HEK293 (cell line): ENCODE measurements at regions not wholly inside any gene's neighbourhood (a gene's known extent, or its start where the extent isn't known, plus 50 kb on each side); places are given as distances from the start of the nearest gene placed in this dataset.

Source experiments
- CTCF ChIA-PET: fragments of 350-600 bp; formaldehyde crosslinking; extraction: SDS; loops from one replicate; lab custom pipeline; 2021; ENCODE audit warnings: antibody characterized with exemption; lab: Yijun Ruan, JAX
- POLR2A ChIA-PET: fragments of 300-600 bp; formaldehyde crosslinking; extraction: SDS; loops from one replicate; lab custom pipeline; 2020; ENCODE audit warnings: antibody characterized with exemption, inconsistent platforms; lab: Yijun Ruan, JAX
- H3K27ac ChIP-seq: fragments of 200-500 bp; sonication (Bioruptor generic); 2 replicates; pipeline ENCODE4 v1.5.1; 2014; ENCODE audit warnings: low read depth, low read length, control low read depth, inconsistent platforms; ENCODE audit errors: extremely low read depth
- H3K36me3 ChIP-seq, 2 experiments: fragments of 200-500 bp in 1 of 2; sonication (Bioruptor generic) in 1 of 2; 1 replicate in 1 of 2; 2 replicates in 1 of 2; pipeline ENCODE4 v1.5.1; 2014 to 2017; ENCODE audit warnings: inconsistent platforms in 2 of 2, low read length in 2 of 2; ENCODE audit not compliant: control insufficient read depth in 2 of 2, insufficient read depth in 1 of 2
- H3K4me1 ChIP-seq: fragments of 200-500 bp; sonication (Bioruptor generic); 2 replicates; pipeline ENCODE4 v1.5.1; 2014; ENCODE audit warnings: mild to moderate bottlenecking, low read length, inconsistent platforms; ENCODE audit not compliant: control insufficient read depth, insufficient read depth
- H3K4me3 ChIP-seq: 2 replicates; pipeline ENCODE4 v1.5.1; 2011; ENCODE audit warnings: low read depth, mild to moderate bottlenecking, control low read depth, low read length, moderate library complexity
- H3K9me3 ChIP-seq: fragments of 200-500 bp; sonication (Bioruptor generic); 2 replicates; pipeline ENCODE4 v1.5.1; 2014; ENCODE audit warnings: low read depth, low read length, inconsistent platforms; ENCODE audit not compliant: control insufficient read depth, insufficient read depth
- GLIS2 ChIP-seq: fragments of 450-650 bp; formaldehyde crosslinking; IDR thresholded peaks from 2 replicates; pipeline ENCODE4 v1.5.1; 2016; ENCODE audit warnings: missing biosample characterization, missing genetic modification characterization
- KLF8 ChIP-seq: fragments of 450-650 bp; formaldehyde crosslinking; IDR thresholded peaks from 2 replicates; pipeline ENCODE4 v1.5.1; 2016; ENCODE audit warnings: missing biosample characterization, missing genetic modification characterization
- KLF9 ChIP-seq: fragments of 450-650 bp; formaldehyde crosslinking; IDR thresholded peaks from 2 replicates; pipeline ENCODE4 v1.5.1; 2016; ENCODE audit warnings: missing biosample characterization, missing genetic modification characterization, low read depth
- MZF1 ChIP-seq: fragments of 450-650 bp; formaldehyde crosslinking; IDR thresholded peaks from 2 replicates; pipeline ENCODE4 v1.5.1; 2017; ENCODE audit warnings: missing biosample characterization, missing genetic modification characterization, borderline replicate concordance
- PATZ1 ChIP-seq: fragments of 450-650 bp; formaldehyde crosslinking; IDR thresholded peaks from 2 replicates; pipeline ENCODE4 v1.5.1; 2016; ENCODE audit warnings: missing biosample characterization, missing genetic modification characterization
- PRDM10 ChIP-seq: fragments of 450-650 bp; formaldehyde crosslinking; IDR thresholded peaks from 2 replicates; pipeline ENCODE4 v1.5.1; 2016; ENCODE audit warnings: missing biosample characterization, missing genetic modification characterization
- ZNF157 ChIP-seq: fragments of 450-650 bp; formaldehyde crosslinking; IDR thresholded peaks from 2 replicates; pipeline ENCODE4 v1.5.1; 2016; ENCODE audit warnings: missing biosample characterization, missing genetic modification characterization
- ZNF211 ChIP-seq: fragments of 450-650 bp; formaldehyde crosslinking; IDR thresholded peaks from 2 replicates; pipeline ENCODE4 v1.5.1; 2016; ENCODE audit warnings: low read depth, missing biosample characterization, missing genetic modification characterization
- ZNF239 ChIP-seq: fragments of 450-650 bp; formaldehyde crosslinking; IDR thresholded peaks from 2 replicates; pipeline ENCODE4 v1.5.1; 2016; ENCODE audit warnings: missing biosample characterization, missing genetic modification characterization
- ZNF266 ChIP-seq: fragments of 450-650 bp; formaldehyde crosslinking; IDR thresholded peaks from 2 replicates; pipeline ENCODE4 v1.5.1; 2016; ENCODE audit warnings: missing biosample characterization, missing genetic modification characterization, low read depth
- ZNF416 ChIP-seq: fragments of 450-650 bp; formaldehyde crosslinking; IDR thresholded peaks from 2 replicates; pipeline ENCODE4 v1.5.1; 2016; ENCODE audit warnings: missing biosample characterization, missing genetic modification characterization
- ZNF555 ChIP-seq: fragments of 450-650 bp; formaldehyde crosslinking; conservative IDR thresholded peaks from 2 replicates; pipeline ENCODE4 v1.5.1; 2017; ENCODE audit warnings: missing biosample characterization, mild to moderate bottlenecking, missing genetic modification characterization, inconsistent platforms
- ZNF560 ChIP-seq: fragments of 450-650 bp; formaldehyde crosslinking; IDR thresholded peaks from 2 replicates; pipeline ENCODE4 v1.5.1; 2017; ENCODE audit warnings: missing biosample characterization, missing genetic modification characterization, borderline replicate concordance
- ZNF585B ChIP-seq: fragments of 450-650 bp; formaldehyde crosslinking; IDR thresholded peaks from 2 replicates; pipeline ENCODE4 v1.5.1; 2016; ENCODE audit warnings: missing biosample characterization, missing genetic modification characterization
- ZNF600 ChIP-seq: fragments of 450-650 bp; formaldehyde crosslinking; IDR thresholded peaks from 2 replicates; pipeline ENCODE4 v1.5.1; 2016; ENCODE audit warnings: missing biosample characterization, missing genetic modification characterization
- ZNF639 ChIP-seq: fragments of 450-650 bp; formaldehyde crosslinking; IDR thresholded peaks from 2 replicates; pipeline ENCODE4 v1.5.1; 2016; ENCODE audit warnings: missing biosample characterization, missing genetic modification characterization
- ZNF670 ChIP-seq: fragments of 450-650 bp; formaldehyde crosslinking; IDR thresholded peaks from 2 replicates; pipeline ENCODE4 v1.5.1; 2016; ENCODE audit warnings: missing biosample characterization, missing genetic modification characterization, low read depth
- ZNF704 ChIP-seq: fragments of 450-650 bp; formaldehyde crosslinking; IDR thresholded peaks from 2 replicates; pipeline ENCODE4 v1.5.1; 2016; ENCODE audit warnings: missing biosample characterization, missing genetic modification characterization
- ZNF768 ChIP-seq: fragments of 450-650 bp; formaldehyde crosslinking; IDR thresholded peaks from 2 replicates; pipeline ENCODE4 v1.5.1; 2018; ENCODE audit warnings: missing biosample characterization, mild to moderate bottlenecking, missing genetic modification characterization
- ZNF777 ChIP-seq: fragments of 450-650 bp; formaldehyde crosslinking; IDR thresholded peaks from 2 replicates; pipeline ENCODE4 v1.5.1; 2017; ENCODE audit warnings: missing biosample characterization, missing genetic modification characterization, borderline replicate concordance

GRCh38 chr3:150055332-150055731 lies 84.6 kb upstream of the PFN2 start (continued):
- no peak for TF ChIP-seq ZNF639 (tag by site-specific recombination)
- TF ChIP-seq ZNF585B (tag by site-specific recombination) = no peak
- TF ChIP-seq ZNF777 (tag by site-specific recombination) = no peak

- no peak overlapping the region for H3K27ac ChIP-seq
- no peaks in the 10 kb centered on the region for H3K9me3 ChIP-seq
- ChIA-PET CTCF (no interaction called here), POLR2A (no interaction called here)
- TF ChIP-seq ZNF211 (tag by site-specific recombination) (no peak), ZNF704 (tag by site-specific recombination) (no peak), ZNF560 (tag by site-specific recombination) (no peak), ZNF600 (no peak), ZNF416 (no peak), PRDM10 (tag by site-specific recombination) (no peak), ZNF266 (tag by site-specific recombination) (no peak), ZNF157 (tag by site-specific recombination) (no peak), ZNF239 (tag by site-specific recombination) (no peak), ZNF585B (tag by site-specific recombination) (no peak), KLF8 (tag by site-specific recombination) (no peak), ZNF555 (tag by site-specific recombination) (no peak), ZNF670 (no peak), MZF1 (tag by site-specific recombination) (no peak), PATZ1 (tag by site-specific recombination) (no peak), GLIS2 (no peak), KLF9 (tag by site-specific recombination) (no peak), ZNF768 (tag by site-specific recombination) (no peak)
- H3K4me1 ChIP-seq = no peaks in the 10 kb centered on the region
- H3K36me3 ChIP-seq = no peaks in the 10 kb centered on the region
- no peak overlapping the region for H3K4me3 ChIP-seq
Observed at GRCh38 chr3:150054635-150055034, 83.9 kb upstream of the PFN2 start.
